ENCODE measurements at regions not wholly inside any gene's neighbourhood (a gene's known extent, or its start where the extent isn't known, plus 50 kb on each side); places are given as distances from the start of the nearest gene placed in this dataset.

DNA sequence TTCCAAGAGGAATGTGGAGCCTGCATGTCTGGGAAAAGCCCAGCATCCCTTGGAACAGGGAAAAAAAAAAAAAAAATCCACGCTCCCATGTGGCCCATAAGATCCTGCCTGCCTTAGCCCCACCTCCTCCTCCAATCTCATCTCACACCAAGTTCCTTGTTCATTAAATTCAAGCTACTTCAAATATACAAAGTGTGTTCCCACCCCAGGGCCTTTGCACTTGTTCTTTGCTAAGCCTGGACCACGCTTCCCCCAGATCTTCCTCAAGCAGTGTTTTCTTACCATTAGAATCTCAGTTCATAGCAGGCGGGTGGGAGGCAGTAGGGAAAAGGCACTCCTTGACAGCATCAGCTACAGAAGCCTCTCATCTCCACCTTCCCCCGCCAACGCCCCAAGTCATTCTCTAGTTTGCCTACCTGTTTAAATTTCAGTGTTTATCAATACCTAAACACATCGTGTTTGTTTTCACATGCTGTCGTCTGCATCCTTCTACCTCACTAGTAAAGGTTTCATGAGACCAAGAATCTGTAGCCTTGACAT lies 262.8 kb downstream of the FGFR2 start:
- TF ChIP-seq, protein P1, sequence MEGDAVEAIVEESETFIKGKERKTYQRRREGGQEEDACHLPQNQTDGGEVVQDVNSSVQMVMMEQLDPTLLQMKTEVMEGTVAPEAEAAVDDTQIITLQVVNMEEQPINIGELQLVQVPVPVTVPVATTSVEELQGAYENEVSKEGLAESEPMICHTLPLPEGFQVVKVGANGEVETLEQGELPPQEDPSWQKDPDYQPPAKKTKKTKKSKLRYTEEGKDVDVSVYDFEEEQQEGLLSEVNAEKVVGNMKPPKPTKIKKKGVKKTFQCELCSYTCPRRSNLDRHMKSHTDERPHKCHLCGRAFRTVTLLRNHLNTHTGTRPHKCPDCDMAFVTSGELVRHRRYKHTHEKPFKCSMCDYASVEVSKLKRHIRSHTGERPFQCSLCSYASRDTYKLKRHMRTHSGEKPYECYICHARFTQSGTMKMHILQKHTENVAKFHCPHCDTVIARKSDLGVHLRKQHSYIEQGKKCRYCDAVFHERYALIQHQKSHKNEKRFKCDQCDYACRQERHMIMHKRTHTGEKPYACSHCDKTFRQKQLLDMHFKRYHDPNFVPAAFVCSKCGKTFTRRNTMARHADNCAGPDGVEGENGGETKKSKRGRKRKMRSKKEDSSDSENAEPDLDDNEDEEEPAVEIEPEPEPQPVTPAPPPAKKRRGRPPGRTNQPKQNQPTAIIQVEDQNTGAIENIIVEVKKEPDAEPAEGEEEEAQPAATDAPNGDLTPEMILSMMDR (optimal IDR thresholded peaks at IDR 0.05 in 1 of 3, IDR thresholded peaks at IDR 0.05 in 1 of 3, conservative IDR thresholded peaks at IDR 0.05 in 1 of 3; ENCODE audit: extremely low read depth in 1 of 3, insufficient read depth in 2 of 3, low read length in 3 of 3) = no peak
- no peak for TF ChIP-seq EZH2 (IDR thresholded peaks at IDR 0.05; ENCODE audit: low read length)
